Spleen (tissue), 7 donors: ENCODE measurements at regions not wholly inside any gene's neighbourhood (a gene's known extent, or its start where the extent isn't known, plus 50 kb on each side); places are given as distances from the start of the nearest gene placed in this dataset.

Experiments
- CTCF ChIP-seq, 11 experiments: fragments of 200-600 bp in 7 of 11; fragments of 450-650 bp in 4 of 11; sonication (generic) in 4 of 11; IDR thresholded peaks in 8 of 11; conservative IDR thresholded peaks in 3 of 11; 1 replicate in 7 of 11; 2 replicates in 4 of 11; pipeline versions ENCODE4 v1.4.0 to v1.8.0; 2016 to 2021; ENCODE audit warnings: antibody characterized with exemption in 11 of 11, inconsistent platforms in 4 of 11, mild to moderate bottlenecking in 1 of 11
- POLR2A ChIP-seq, 3 donors: fragments of 450-650 bp; IDR thresholded peaks; one replicate each; pipeline ENCODE4 v1.5.1; 2017; ENCODE audit warnings: antibody characterized with exemption in 3 of 3, mild to moderate bottlenecking in 1 of 3
- donor health status: DM: no; HTN: no; CAD: no; lungs with moderate emphysema.
- donor health status: DM: no; HTN: no; CAD: no.
- donor health status: DM: no; HTN: no; CAD: no.

GRCh38 chr3:110687138-110687537 is 384.5 kb upstream of the NECTIN3 start:
- no peak for TF ChIP-seq CTCF (IDR thresholded peaks at IDR 0.05 in 8 of 11, conservative IDR thresholded peaks at IDR 0.05 in 3 of 11)
- no peak for TF ChIP-seq POLR2A (IDR thresholded peaks at IDR 0.05)
